ENCODE measurements at regions not wholly inside any gene's neighbourhood (a gene's known extent, or its start where the extent isn't known, plus 50 kb on each side); places are given as distances from the start of the nearest gene placed in this dataset.

DNA sequence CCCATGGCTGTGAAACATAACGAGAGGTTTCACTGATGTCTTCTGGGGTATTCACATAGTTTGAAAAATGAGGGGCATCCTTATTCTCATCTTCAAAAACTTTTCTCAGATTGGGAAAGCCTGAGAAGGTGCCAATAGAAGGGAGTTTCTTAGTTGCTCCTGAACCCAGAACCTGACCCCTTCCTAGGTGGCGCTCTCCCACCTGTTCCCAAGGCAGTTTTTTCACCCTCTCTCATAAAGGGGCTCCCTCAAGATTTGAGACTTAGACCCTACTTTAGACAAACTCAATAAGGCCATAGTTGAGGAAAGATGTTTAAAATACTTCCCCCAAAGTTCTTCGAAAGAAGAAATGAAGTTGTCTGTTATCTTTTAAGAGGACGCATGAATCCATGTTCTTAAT is 142.2 kb downstream of the FGF9 start:
- TF ChIP-seq, protein P1, sequence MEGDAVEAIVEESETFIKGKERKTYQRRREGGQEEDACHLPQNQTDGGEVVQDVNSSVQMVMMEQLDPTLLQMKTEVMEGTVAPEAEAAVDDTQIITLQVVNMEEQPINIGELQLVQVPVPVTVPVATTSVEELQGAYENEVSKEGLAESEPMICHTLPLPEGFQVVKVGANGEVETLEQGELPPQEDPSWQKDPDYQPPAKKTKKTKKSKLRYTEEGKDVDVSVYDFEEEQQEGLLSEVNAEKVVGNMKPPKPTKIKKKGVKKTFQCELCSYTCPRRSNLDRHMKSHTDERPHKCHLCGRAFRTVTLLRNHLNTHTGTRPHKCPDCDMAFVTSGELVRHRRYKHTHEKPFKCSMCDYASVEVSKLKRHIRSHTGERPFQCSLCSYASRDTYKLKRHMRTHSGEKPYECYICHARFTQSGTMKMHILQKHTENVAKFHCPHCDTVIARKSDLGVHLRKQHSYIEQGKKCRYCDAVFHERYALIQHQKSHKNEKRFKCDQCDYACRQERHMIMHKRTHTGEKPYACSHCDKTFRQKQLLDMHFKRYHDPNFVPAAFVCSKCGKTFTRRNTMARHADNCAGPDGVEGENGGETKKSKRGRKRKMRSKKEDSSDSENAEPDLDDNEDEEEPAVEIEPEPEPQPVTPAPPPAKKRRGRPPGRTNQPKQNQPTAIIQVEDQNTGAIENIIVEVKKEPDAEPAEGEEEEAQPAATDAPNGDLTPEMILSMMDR (conservative IDR thresholded peaks at IDR 0.05 in 1 of 2, IDR thresholded peaks at IDR 0.05 in 1 of 2; ENCODE audit: extremely low read depth in 1 of 2, insufficient read depth in 1 of 2, low read depth in 1 of 2, low read length in 2 of 2): no peak
- no peak for TF ChIP-seq EZH2 (IDR thresholded peaks at IDR 0.05; ENCODE audit: borderline replicate concordance, low read length)

Measured in mammary epithelial cell (primary cell).